A673 (cell line): ENCODE measurements at regions not wholly inside any gene's neighbourhood (a gene's known extent, or its start where the extent isn't known, plus 50 kb on each side); places are given as distances from the start of the nearest gene placed in this dataset.

Source experiments
- BruUV-seq: library from RNA; stranded (reverse); fragments of 400-500 nt; replicated peaks from 2 replicates; lab custom pipeline; 2021; lab: Mats Ljungman, UMichigan
- CTCF ChIA-PET: fragments of 300-600 bp; sonication (Branson Sonifier 250); formaldehyde crosslinking; loops from one replicate; lab custom pipeline; 2022; ENCODE audit warnings: antibody characterized with exemption; lab: Charles Lee
- POLR2A ChIA-PET: fragments of 300-600 bp; sonication (Branson Sonifier 250); formaldehyde crosslinking; loops from one replicate; lab custom pipeline; 2022; ENCODE audit warnings: antibody characterized with exemption; ENCODE audit not compliant: low non-redundant PET; lab: Charles Lee
- DNase-seq: peaks from one replicate; pipeline ENCODE4 v3.0.0-alpha.2; 2015; ENCODE audit warnings: low spot score
- H3K27ac ChIP-seq: fragments of 200-600 bp; sonication (generic); 2 replicates; pipeline ENCODE4 v1.5.1; 2016; ENCODE audit warnings: mixed run types, low read depth, mild to moderate bottlenecking, mixed read lengths, antibody characterized with exemption, low read length; ENCODE audit not compliant: poor library complexity, severe bottlenecking
- H3K27me3 ChIP-seq: fragments of 200-600 bp; sonication (generic); replicated peaks from 2 replicates; pipeline ENCODE4 v1.6.1; 2017; ENCODE audit warnings: mixed run types, low read depth, mild to moderate bottlenecking, mixed read lengths, antibody characterized with exemption, low read length; ENCODE audit not compliant: insufficient read depth, poor library complexity
- H3K36me3 ChIP-seq: fragments of 200-600 bp; sonication (generic); 2 replicates; pipeline ENCODE4 v1.6.1; 2016; ENCODE audit warnings: mixed run types, mild to moderate bottlenecking, mixed read lengths, antibody characterized with exemption, low read length; ENCODE audit not compliant: insufficient read depth, poor library complexity, severe bottlenecking
- H3K4me1 ChIP-seq: fragments of 200-600 bp; sonication (generic); 2 replicates; pipeline ENCODE4 v1.6.1; 2017; ENCODE audit warnings: mixed run types, mild to moderate bottlenecking, mixed read lengths, antibody characterized with exemption, low read length; ENCODE audit not compliant: insufficient read depth, poor library complexity, severe bottlenecking
- H3K4me3 ChIP-seq: fragments of 200-600 bp; sonication (generic); 2 replicates; pipeline ENCODE4 v1.5.1; 2016; ENCODE audit warnings: low read depth, mixed run types, mild to moderate bottlenecking, mixed read lengths, low read length; ENCODE audit not compliant: poor library complexity, severe bottlenecking
- H3K9me3 ChIP-seq: fragments of 200-600 bp; sonication (generic); 2 replicates; pipeline ENCODE4 v1.6.1; 2016; ENCODE audit warnings: mixed run types, low read depth, mild to moderate bottlenecking, mixed read lengths, antibody characterized with exemption, low read length; ENCODE audit not compliant: poor library complexity, severe bottlenecking
- CTCF ChIP-seq: fragments of 300-800, 200-600 bp; sonication (generic); conservative IDR thresholded peaks from 2 replicates; pipeline ENCODE4 v1.5.1; 2017; ENCODE audit warnings: low read depth, mild to moderate bottlenecking, antibody characterized with exemption, low read length, moderate library complexity, mixed read lengths
- EZH2 ChIP-seq: fragments of 200-600 bp; sonication (generic); IDR thresholded peaks from 2 replicates; pipeline ENCODE4 v1.6.1; 2017; ENCODE audit warnings: borderline replicate concordance, low read depth, mild to moderate bottlenecking, mixed read lengths, antibody characterized with exemption, low read length; ENCODE audit not compliant: poor library complexity, severe bottlenecking
- intact Hi-C: fragments of 100-400 bp; cut with micrococcal nuclease; formaldehyde crosslinking; loops from one replicate; pipeline ENCODE4 v1.10.0; 2022; ENCODE audit not compliant: unreplicated experiment

- Histone ChIP-seq H3K27me3 (no peaks in the 10 kb centered on the region), H3K4me1 (peaks cover 52% of the 10 kb centered on the region), H3K27ac (no peak overlapping the region), H3K4me3 (no peak overlapping the region), H3K9me3 (no peaks in the 10 kb centered on the region), H3K36me3 (no peaks in the 10 kb centered on the region)
- intact Hi-C loops: no loop called here
- TF ChIP-seq EZH2 (no peak), CTCF (no peak)
- CTCF ChIA-PET: no interaction called here
- no peak for DNase-seq
- no TSS peak for BruUV-seq
- POLR2A ChIA-PET: no interaction called here
These were observed 179.5 kb downstream of the SOX4 start for GRCh38 chr6:21772884-21773575.

GRCh38 chr6:21773576-21773968 lies 180.0 kb downstream of the SOX4 start:
- no peaks in the 10 kb centered on the region for H3K36me3 ChIP-seq
- H3K27ac ChIP-seq: no peak overlapping the region
- H3K4me1 ChIP-seq: peaks cover 46% of the 10 kb centered on the region
- no peak for TF ChIP-seq EZH2
- TF ChIP-seq CTCF: no peak
- ChIA-PET CTCF (no interaction called here), POLR2A (no interaction called here)
- BruUV-seq: no TSS peak
- intact Hi-C loops: no loop called here
- no peaks in the 10 kb centered on the region for H3K9me3 ChIP-seq
- DNase-seq: no peak
- H3K4me3 ChIP-seq: no peak overlapping the region
- no peaks in the 10 kb centered on the region for H3K27me3 ChIP-seq

- Histone ChIP-seq H3K9me3 (no peaks in the 10 kb centered on the region), H3K27ac (no peak overlapping the region), H3K4me1 (peaks cover 7% of the 10 kb centered on the region), H3K27me3 (no peaks in the 10 kb centered on the region), H3K4me3 (no peak overlapping the region), H3K36me3 (no peaks in the 10 kb centered on the region)
- no peak for TF ChIP-seq CTCF
- no peak for TF ChIP-seq EZH2
- no peak for DNase-seq
- intact Hi-C loops: no loop called here
- POLR2A ChIA-PET: no interaction called here
- BruUV-seq: no TSS peak
- CTCF ChIA-PET: interaction anchor here (0.7 kb wide), 1 partner anchor 141 kb away, joined by 3 read pairs; no protein-coding TSS in a partner anchor
These were observed 184.3 kb downstream of the SOX4 start for GRCh38 chr6:21777846-21778245.
